Osteoblast (primary cell): ENCODE measurements at regions not wholly inside any gene's neighbourhood (a gene's known extent, or its start where the extent isn't known, plus 50 kb on each side); places are given as distances from the start of the nearest gene placed in this dataset.

Experiments used
- DNase-seq: peaks from one replicate; pipeline ENCODE4 v3.0.0; 2011; ENCODE audit warnings: low spot score, mixed read lengths; ENCODE audit not compliant: insufficient read length; ENCODE audit errors: missing footprints
- H2AFZ ChIP-seq: 2 replicates; pipeline ENCODE4 v1.6.0; 2011; ENCODE audit warnings: mild to moderate bottlenecking, low read length
- H3K27ac ChIP-seq: 2 replicates; pipeline ENCODE4 v1.5.1; 2011; ENCODE audit warnings: mild to moderate bottlenecking, low read depth, low read length, moderate library complexity
- H3K27me3 ChIP-seq: 2 replicates; pipeline ENCODE4 v1.6.0; 2012; ENCODE audit warnings: mild to moderate bottlenecking, control low read depth, inconsistent platforms, low read length, moderate library complexity; ENCODE audit not compliant: insufficient read depth
- H3K36me3 ChIP-seq: 2 replicates; pipeline ENCODE4 v1.5.1; 2011; ENCODE audit warnings: mild to moderate bottlenecking, low read length, control low read depth, moderate library complexity; ENCODE audit not compliant: insufficient read depth
- H3K4me1 ChIP-seq: 2 replicates; pipeline ENCODE4 v1.5.1; 2011; ENCODE audit warnings: mild to moderate bottlenecking, low read length, control low read depth, moderate library complexity; ENCODE audit not compliant: insufficient read depth
- H3K4me2 ChIP-seq: 2 replicates; pipeline ENCODE4 v1.6.0; 2011; ENCODE audit warnings: mild to moderate bottlenecking, low read length; ENCODE audit not compliant: insufficient read depth
- H3K4me3 ChIP-seq: fragments of 200-600 bp; sonication (generic); 3 replicates; pipeline ENCODE4 v1.5.1; 2012; ENCODE audit warnings: mild to moderate bottlenecking, low read length, inconsistent platforms; ENCODE audit not compliant: insufficient read depth
- H3K79me2 ChIP-seq: 2 replicates; pipeline ENCODE4 v1.6.0; 2012; ENCODE audit warnings: mild to moderate bottlenecking, low read length, control low read depth, inconsistent platforms; ENCODE audit not compliant: insufficient read depth
- H3K9me3 ChIP-seq: 2 replicates; pipeline ENCODE4 v1.5.1; 2011; ENCODE audit warnings: low read depth, low read length, control low read depth
- H4K20me1 ChIP-seq: 2 replicates; pipeline ENCODE4 v1.6.0; 2012; ENCODE audit warnings: mild to moderate bottlenecking, low read length, control low read depth; ENCODE audit not compliant: insufficient read depth
- CTCF ChIP-seq: IDR thresholded peaks from 2 replicates; pipeline ENCODE4 v1.5.1; 2011; ENCODE audit warnings: mild to moderate bottlenecking, low read depth, low read length, moderate library complexity; ENCODE audit errors: extremely low read depth

GRCh38 chr9:107740088-107740980 lies 250.8 kb upstream of the KLF4 start:
- no peaks in the 10 kb centered on the region for H3K79me2 ChIP-seq
- no peak for TF ChIP-seq CTCF
- no peak overlapping the region for H3K4me3 ChIP-seq
- no peak overlapping the region for H3K4me2 ChIP-seq
- no peaks in the 10 kb centered on the region for H3K27me3 ChIP-seq
- H3K9me3 ChIP-seq: no peaks in the 10 kb centered on the region
- no peaks in the 10 kb centered on the region for H4K20me1 ChIP-seq
- peak overlapping the region; percentile 100 for H3K27ac ChIP-seq
- peak; percentile 74 for DNase-seq
- no peak overlapping the region for H2AFZ ChIP-seq
- H3K4me1 ChIP-seq: peaks cover 36% of the 10 kb centered on the region
- no peaks in the 10 kb centered on the region for H3K36me3 ChIP-seq

GRCh38 chr9:107739601-107740082 lies 250.1 kb upstream of the KLF4 start:
- H3K4me1 ChIP-seq: peaks cover 43% of the 10 kb centered on the region

GRCh38 chr9:107738789-107739188 lies 249.2 kb upstream of the KLF4 start:
- Histone ChIP-seq H3K4me3 (no peak overlapping the region), H3K36me3 (no peaks in the 10 kb centered on the region), H2AFZ (peak overlapping the region; percentile 75), H3K27ac (peak overlapping the region; percentile 100), H3K27me3 (no peaks in the 10 kb centered on the region), H3K79me2 (no peaks in the 10 kb centered on the region), H4K20me1 (no peaks in the 10 kb centered on the region), H3K4me1 (peaks cover 52% of the 10 kb centered on the region), H3K4me2 (peak overlapping the region; percentile 66), H3K9me3 (no peaks in the 10 kb centered on the region)
- peak; percentile 82 for DNase-seq
- TF ChIP-seq CTCF: no peak

More at GRCh38 chr9:107739601-107740082, 250.1 kb upstream of the KLF4 start:
- H3K79me2 ChIP-seq: no peaks in the 10 kb centered on the region
- DNase-seq: peak; percentile 47
- H3K36me3 ChIP-seq: no peaks in the 10 kb centered on the region
- peak overlapping the region; percentile 40 for H2AFZ ChIP-seq
- TF ChIP-seq CTCF: no peak
- H3K9me3 ChIP-seq: no peaks in the 10 kb centered on the region
- peak overlapping the region; percentile 100 for H3K27ac ChIP-seq
- H4K20me1 ChIP-seq: no peaks in the 10 kb centered on the region
- H3K4me2 ChIP-seq: no peak overlapping the region
- H3K27me3 ChIP-seq: no peaks in the 10 kb centered on the region
- no peak overlapping the region for H3K4me3 ChIP-seq
